Progenitor cell of endocrine pancreas (in vitro differentiated cells): ENCODE measurements at regions not wholly inside any gene's neighbourhood (a gene's known extent, or its start where the extent isn't known, plus 50 kb on each side); places are given as distances from the start of the nearest gene placed in this dataset.

Source experiments
- DNase-seq: peaks from one replicate; pipeline ENCODE4 v3.0.0; 2021; ENCODE audit warnings: low spot score; ENCODE audit not compliant: unreplicated experiment
- H3K27ac Mint-ChIP-seq: 2 replicates; pipeline ENCODE4 v1.8.0; 2021; ENCODE audit warnings: mild to moderate bottlenecking, moderate library complexity, mixed read lengths
- H3K27me3 Mint-ChIP-seq: 2 replicates; pipeline ENCODE4 v1.8.0; 2021; ENCODE audit warnings: mixed read lengths
- H3K36me3 Mint-ChIP-seq: 2 replicates; pipeline ENCODE4 v1.8.0; 2022; ENCODE audit warnings: mixed read lengths; ENCODE audit not compliant: insufficient read depth
- H3K4me1 Mint-ChIP-seq: 2 replicates; pipeline ENCODE4 v1.8.0; 2021; ENCODE audit warnings: low read depth, mixed read lengths
- H3K4me3 Mint-ChIP-seq: 2 replicates; pipeline ENCODE4 v1.8.0; 2021; ENCODE audit warnings: low read depth, mild to moderate bottlenecking, moderate library complexity, mixed read lengths
- H3K9me3 Mint-ChIP-seq: 2 replicates; pipeline ENCODE4 v1.8.0; 2021; ENCODE audit warnings: low read depth, mixed read lengths
- CTCF ChIP-seq: fragments of 200-600 bp; sonication (generic); IDR thresholded peaks from one replicate; pipeline ENCODE4 v1.5.0; 2021; ENCODE audit warnings: antibody characterized with exemption, mild to moderate bottlenecking; ENCODE audit not compliant: unreplicated experiment

- peaks cover 58% of the 10 kb centered on the region for H3K4me1 Mint-ChIP-seq
- H3K9me3 Mint-ChIP-seq: peaks cover 4% of the 10 kb centered on the region
- peak overlapping the region; percentile 94 for H3K27ac Mint-ChIP-seq
- DNase-seq: no peak
- no peak for TF ChIP-seq CTCF
- peaks cover 6% of the 10 kb centered on the region for H3K36me3 Mint-ChIP-seq
- H3K4me3 Mint-ChIP-seq: no peak overlapping the region
- H3K27me3 Mint-ChIP-seq: no peaks in the 10 kb centered on the region
Observed at GRCh38 chr2:215620528-215620927, 184.7 kb upstream of the FN1 start.

GRCh38 chr2:215619989-215620388 is 184.1 kb upstream of the FN1 start:
- no peaks in the 10 kb centered on the region for H3K27me3 Mint-ChIP-seq
- peaks cover 54% of the 10 kb centered on the region for H3K4me1 Mint-ChIP-seq
- DNase-seq: no peak
- H3K9me3 Mint-ChIP-seq: peaks cover 6% of the 10 kb centered on the region
- peaks cover 6% of the 10 kb centered on the region for H3K36me3 Mint-ChIP-seq
- peak overlapping the region; percentile 94 for H3K27ac Mint-ChIP-seq
- no peak for TF ChIP-seq CTCF
- H3K4me3 Mint-ChIP-seq: peak overlapping the region; percentile 50

- Mint-ChIP-seq H3K4me3 (peak overlapping the region; percentile 50), H3K4me1 (peaks cover 51% of the 10 kb centered on the region), H3K9me3 (peaks cover 6% of the 10 kb centered on the region), H3K36me3 (peaks cover 8% of the 10 kb centered on the region), H3K27ac (peak overlapping the region; percentile 94), H3K27me3 (no peaks in the 10 kb centered on the region)
- no peak for DNase-seq
- no peak for TF ChIP-seq CTCF
Observed at GRCh38 chr2:215619022-215619958, 183.4 kb upstream of the FN1 start.

GRCh38 chr2:215618145-215618544 is 182.3 kb upstream of the FN1 start:
- TF ChIP-seq CTCF: no peak

GRCh38 chr2:215617060-215617824 is 181.4 kb upstream of the FN1 start:
- Mint-ChIP-seq H3K4me3 (no peak overlapping the region), H3K36me3 (peaks cover 10% of the 10 kb centered on the region), H3K27ac (peak overlapping the region; percentile 93), H3K9me3 (peaks cover 6% of the 10 kb centered on the region), H3K27me3 (no peaks in the 10 kb centered on the region), H3K4me1 (peaks cover 52% of the 10 kb centered on the region)
- no peak for DNase-seq
- TF ChIP-seq CTCF: no peak

More at GRCh38 chr2:215618145-215618544, 182.3 kb upstream of the FN1 start:
- peaks cover 6% of the 10 kb centered on the region for H3K9me3 Mint-ChIP-seq
- peaks cover 9% of the 10 kb centered on the region for H3K36me3 Mint-ChIP-seq
- H3K27ac Mint-ChIP-seq: peak overlapping the region; percentile 81
- no peak overlapping the region for H3K4me3 Mint-ChIP-seq
- H3K4me1 Mint-ChIP-seq: peaks cover 51% of the 10 kb centered on the region
- DNase-seq: no peak
- no peaks in the 10 kb centered on the region for H3K27me3 Mint-ChIP-seq
